HG03045 (cell line): ENCODE measurements at regions not wholly inside any gene's neighbourhood (a gene's known extent, or its start where the extent isn't known, plus 50 kb on each side); places are given as distances from the start of the nearest gene placed in this dataset.
"Not testable (repeated sequence)": the region's sequence is repeated elsewhere in the genome, so short reads cannot be mapped to it uniquely, and the experiment has no call there.

Source experiments
- ATAC-seq: cut with Tn5 transposase; IDR thresholded peaks from one replicate; pipeline ENCODE4 v1.9.1; 2021; ENCODE audit warnings: mild to moderate bottlenecking, moderate library complexity; ENCODE audit not compliant: unreplicated experiment

DNA sequence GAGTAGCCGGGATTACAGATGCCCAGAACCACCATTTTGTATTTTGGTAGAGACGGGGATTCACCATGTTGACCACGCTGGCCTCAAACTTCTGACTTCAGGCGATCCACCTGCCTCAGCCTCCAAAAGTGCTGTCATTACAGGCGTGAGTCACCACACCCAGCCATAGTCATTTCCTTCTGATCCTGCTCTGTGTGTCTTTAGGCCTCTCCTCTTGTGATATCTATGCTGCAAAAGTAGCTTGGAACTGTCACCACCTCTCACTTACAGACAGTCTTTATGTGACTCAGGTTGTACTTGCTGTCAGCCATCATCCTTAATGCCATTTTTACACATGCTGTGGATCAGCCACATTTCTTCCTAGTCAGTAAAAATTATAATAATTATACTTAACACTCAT lies 286.3 kb downstream of the CDY2B start:
- ATAC-seq, result not testable (repeated sequence)

DNA sequence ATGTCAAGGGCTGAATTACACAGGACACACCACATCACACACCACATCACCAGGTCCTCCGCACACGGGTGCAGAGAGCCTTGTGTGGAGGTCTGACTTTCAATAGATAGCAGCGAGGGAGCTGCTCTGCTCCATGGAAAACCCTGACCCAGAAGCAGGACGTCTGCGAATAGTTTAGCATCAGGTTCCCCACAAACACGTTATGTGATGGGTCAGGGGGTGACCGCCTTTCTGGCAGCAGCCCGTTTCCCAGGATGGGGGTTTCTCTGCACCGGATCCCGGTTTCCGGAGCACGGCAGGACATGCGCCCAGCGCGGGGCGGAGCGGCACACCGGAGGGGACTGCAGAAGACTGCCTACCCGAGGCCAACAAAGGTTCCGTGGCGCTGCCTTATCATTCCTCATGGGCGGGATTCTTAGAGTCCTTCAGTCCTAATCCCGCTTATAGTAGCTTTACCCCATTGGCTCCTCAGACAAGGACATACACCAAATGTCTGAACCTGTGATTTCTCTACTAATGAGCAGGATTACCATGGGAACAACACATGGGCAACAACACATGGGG lies 300.0 kb downstream of the CDY2B start:
- ATAC-seq, result peak; percentile 53

DNA sequence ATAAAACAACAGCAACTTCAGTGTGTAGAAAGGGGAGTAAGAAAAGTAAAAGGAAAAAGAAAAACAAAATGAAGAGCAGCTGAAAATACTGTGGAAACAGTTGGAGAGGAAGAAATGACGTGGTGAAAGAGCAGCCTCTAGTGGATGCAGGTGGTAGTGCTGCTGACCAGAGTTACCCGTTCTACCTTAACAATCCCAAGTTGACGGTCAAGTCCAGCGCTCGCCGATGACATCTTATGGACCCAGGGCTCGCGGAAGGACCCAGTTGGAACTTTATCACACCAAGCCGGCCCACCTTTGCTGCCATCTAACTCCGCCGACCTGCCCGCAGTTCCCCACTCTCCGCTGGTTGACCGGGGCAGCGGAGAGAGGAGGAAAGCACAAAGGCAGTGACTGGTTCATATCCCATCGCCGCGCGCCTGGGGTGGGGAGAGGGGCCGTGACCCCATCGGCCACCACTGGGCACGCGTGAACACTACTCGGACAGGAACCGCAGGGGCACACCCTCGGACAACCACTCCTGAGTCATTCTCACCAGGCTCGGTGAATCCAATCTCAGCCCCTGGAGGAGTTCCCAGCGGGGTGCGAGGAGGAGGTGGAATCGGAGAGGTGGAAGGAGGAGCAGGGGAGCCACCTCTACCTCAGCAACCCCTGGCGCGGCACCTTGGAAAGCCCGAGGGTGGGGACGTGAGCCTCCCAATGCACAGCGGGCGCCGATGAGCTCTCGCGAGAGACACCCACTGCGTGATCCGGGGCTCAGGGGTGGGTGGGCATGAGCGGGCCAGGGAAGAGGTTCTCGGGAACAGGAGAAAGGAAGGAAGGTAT lies 300.7 kb downstream of the CDY2B start:
- peak; percentile 75 for ATAC-seq

DNA sequence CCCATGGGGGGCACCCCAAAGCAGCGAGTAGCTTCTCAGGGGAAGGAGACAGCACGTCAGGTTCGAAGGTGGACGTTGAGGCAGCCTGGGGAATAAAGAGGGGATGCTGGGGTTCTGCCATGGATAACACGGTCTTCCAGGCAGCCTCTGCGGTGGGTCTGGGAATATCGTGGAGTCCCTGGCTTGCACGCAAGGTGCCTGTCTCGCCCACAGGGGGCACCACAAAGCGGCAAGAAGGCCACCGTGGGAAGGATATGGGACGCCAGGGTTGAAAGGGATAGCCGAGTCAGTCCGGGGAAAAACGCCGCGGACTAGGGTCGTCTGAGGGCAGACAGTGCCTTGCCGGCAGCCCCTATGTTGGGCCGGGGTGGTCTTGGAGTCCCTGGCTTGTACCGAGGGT lies 316.9 kb downstream of the CDY2B start:
- ATAC-seq, result not testable (repeated sequence)
